ENCODE measurements at regions not wholly inside any gene's neighbourhood (a gene's known extent, or its start where the extent isn't known, plus 50 kb on each side); places are given as distances from the start of the nearest gene placed in this dataset.

- TF ChIP-seq CTCF (IDR thresholded peaks at IDR 0.05; ENCODE audit: poor library complexity) (no peak), EZH2 (IDR thresholded peaks at IDR 0.05; ENCODE audit: borderline replicate concordance) (no peak), EZH2phosphoT487 (IDR thresholded peaks at IDR 0.05; ENCODE audit: low read depth, severe bottlenecking, unreplicated experiment) (no peak)
These were observed 203.3 kb downstream of the TFCP2L1 start for GRCh38 chr2:121081701-121082100.
